CD14-positive monocyte (primary cell): ENCODE measurements at regions not wholly inside any gene's neighbourhood (a gene's known extent, or its start where the extent isn't known, plus 50 kb on each side); places are given as distances from the start of the nearest gene placed in this dataset.

ENCODE experiments used
- DNase-seq, 3 donors: peaks; one replicate each; pipeline ENCODE4 v3.0.0-alpha.2; 2011 to 2022
- H2AFZ ChIP-seq: 2 replicates; pipeline ENCODE4 v1.6.0; 2012; ENCODE audit warnings: mild to moderate bottlenecking, low read depth, low read length, inconsistent platforms; ENCODE audit not compliant: insufficient read depth, poor library complexity, severe bottlenecking
- H3K27ac ChIP-seq, 2 donors: 1 replicate in 1 of 2; 2 replicates in 1 of 2; pipeline ENCODE4 v1.5.1; 2012 to 2013; ENCODE audit warnings: low read length in 2 of 2, control low read depth in 1 of 2, inconsistent platforms in 1 of 2, low read depth in 1 of 2, mild to moderate bottlenecking in 1 of 2
- H3K27me3 ChIP-seq, 2 donors: one replicate each; pipeline versions ENCODE4 v1.6.0 to v1.6.1; 2011 to 2013; ENCODE audit warnings: low read length in 2 of 2; ENCODE audit not compliant: control insufficient read depth in 2 of 2, insufficient read depth in 2 of 2
- H3K36me3 ChIP-seq, 2 donors: replicated peaks in 1 of 2; 1 replicate in 1 of 2; 2 replicates in 1 of 2; pipeline versions ENCODE4 v1.5.1 to v1.6.1; 2012 to 2013; ENCODE audit warnings: low read length in 2 of 2, control low read depth in 1 of 2, inconsistent platforms in 1 of 2, mild to moderate bottlenecking in 1 of 2; ENCODE audit not compliant: insufficient read depth in 2 of 2, control insufficient read depth in 1 of 2
- H3K4me1 ChIP-seq, 2 donors: 1 replicate in 1 of 2; 2 replicates in 1 of 2; pipeline versions ENCODE4 v1.5.1 to v1.6.1; 2012 to 2013; ENCODE audit warnings: low read length in 2 of 2, control low read depth in 1 of 2, inconsistent platforms in 1 of 2, mild to moderate bottlenecking in 1 of 2, moderate library complexity in 1 of 2; ENCODE audit not compliant: insufficient read depth in 2 of 2, control insufficient read depth in 1 of 2
- H3K4me2 ChIP-seq: replicated peaks from 2 replicates; pipeline ENCODE3; 2012; ENCODE audit warnings: low read length, moderate library complexity, mild to moderate bottlenecking; ENCODE audit not compliant: poor library complexity, severe bottlenecking; ENCODE audit errors: extremely low read depth
- H3K4me3 ChIP-seq, 3 experiments: fragments of 200-600 bp in 1 of 3; sonication (generic) in 1 of 3; replicated peaks in 1 of 3; 1 replicate in 2 of 3; 2 replicates in 1 of 3; pipeline ENCODE4 v1.5.1; 2011 to 2013; ENCODE audit warnings: low read length in 3 of 3, mild to moderate bottlenecking in 3 of 3, control low read depth in 2 of 3, low read depth in 2 of 3, inconsistent platforms in 1 of 3, moderate library complexity in 1 of 3
- H3K79me2 ChIP-seq: 2 replicates; pipeline ENCODE4 v1.6.0; 2012; ENCODE audit warnings: mild to moderate bottlenecking, control low read depth, inconsistent platforms, low read length, moderate library complexity; ENCODE audit not compliant: insufficient read depth
- H3K9ac ChIP-seq: 2 replicates; pipeline ENCODE4 v1.6.0; 2017; ENCODE audit warnings: low read length, mild to moderate bottlenecking; ENCODE audit not compliant: insufficient read depth, poor library complexity, severe bottlenecking
- H3K9me3 ChIP-seq, 2 donors: replicated peaks in 1 of 2; 1 replicate in 1 of 2; 2 replicates in 1 of 2; pipeline versions ENCODE4 v1.5.1 to v1.6.1; 2012 to 2013; ENCODE audit warnings: low read length in 2 of 2, control low read depth in 1 of 2; ENCODE audit not compliant: control insufficient read depth in 1 of 2, insufficient read depth in 1 of 2
- H4K20me1 ChIP-seq: 2 replicates; pipeline ENCODE4 v1.6.0; 2012; ENCODE audit warnings: mild to moderate bottlenecking, low read length, control low read depth, moderate library complexity; ENCODE audit not compliant: insufficient read depth
- H3K27ac Mint-ChIP-seq, 7 donors: one replicate each; pipeline ENCODE4 v1.8.0; 2020; ENCODE audit warnings: mild to moderate bottlenecking in 7 of 7, mixed read lengths in 7 of 7, moderate library complexity in 6 of 7, inconsistent platforms in 2 of 7
- H3K27me3 Mint-ChIP-seq, 3 donors: one replicate each; pipeline ENCODE4 v1.8.0; 2021 to 2022; ENCODE audit warnings: low read depth in 3 of 3, mild to moderate bottlenecking in 3 of 3, mixed read lengths in 3 of 3, moderate library complexity in 3 of 3, inconsistent platforms in 1 of 3
- H3K36me3 Mint-ChIP-seq, 2 donors: one replicate each; pipeline ENCODE4 v1.8.0; 2020; ENCODE audit warnings: mixed read lengths in 2 of 2, inconsistent platforms in 1 of 2, mild to moderate bottlenecking in 1 of 2
- H3K4me1 Mint-ChIP-seq: one replicate; pipeline ENCODE4 v1.8.0; 2020; ENCODE audit warnings: mild to moderate bottlenecking, mixed read lengths
- H3K4me3 Mint-ChIP-seq, 2 donors: one replicate each; pipeline ENCODE4 v1.8.0; 2020; ENCODE audit warnings: mild to moderate bottlenecking in 2 of 2, mixed read lengths in 2 of 2, moderate library complexity in 1 of 2
- H3K9me3 Mint-ChIP-seq, 7 donors: one replicate each; pipeline ENCODE4 v1.8.0; 2020 to 2022; ENCODE audit warnings: mixed read lengths in 7 of 7, mild to moderate bottlenecking in 6 of 7, moderate library complexity in 6 of 7, inconsistent platforms in 2 of 7
- CTCF ChIP-seq: fragments of 200-600 bp; IDR thresholded peaks from one replicate; pipeline ENCODE4 v1.8.0; 2022; ENCODE audit warnings: antibody characterized with exemption, mild to moderate bottlenecking
- WGBS: methylation state at CpG from one replicate; pipeline ENCODE4 v1.1.5; 2013; ENCODE audit warnings: missing lambda C conversion rate; ENCODE audit not compliant: insufficient coverage; 5-methylcytosine and 5-hydroxymethylcytosine counted together
- intact Hi-C, 2 donors: fragments of 100-400 bp; cut with micrococcal nuclease; formaldehyde crosslinking; loops; one replicate each; pipeline versions ENCODE4 v1.15.0 to v1.15.1; 2023

GRCh38 chr5:160492565-160492964 lies 70.9 kb downstream of the PTTG1 start:
- Histone ChIP-seq H3K9me3 (no peaks in the 10 kb centered on the region), H3K27ac (no peak overlapping the region), H3K9ac (no peak overlapping the region), H3K4me1 (peaks cover 6 to 9% of the 10 kb centered on the region in 2 donors), H4K20me1 (no peaks in the 10 kb centered on the region), H3K4me2 (no peak overlapping the region), H2AFZ (no peak overlapping the region), H3K27me3 (no peaks in the 10 kb centered on the region), H3K36me3 (no peaks in the 10 kb centered on the region), H3K4me3 (no peak overlapping the region), H3K79me2 (no peaks in the 10 kb centered on the region)
- H3K36me3 Mint-ChIP-seq: no peaks in the 10 kb centered on the region
- intact Hi-C loops: no loop called here
- peaks cover 4% of the 10 kb centered on the region for H3K4me1 Mint-ChIP-seq
- H3K4me3 Mint-ChIP-seq: no peak overlapping the region
- no CpG with 5 or more reads among the region's 1 CpG for WGBS
- TF ChIP-seq CTCF: no peak
- H3K9me3 Mint-ChIP-seq: peaks cover 0 to 2% (median 0%) of the 10 kb centered on the region in 7 donors
- DNase-seq: no peak
- H3K27me3 Mint-ChIP-seq: no peaks in the 10 kb centered on the region
- no peak overlapping the region for H3K27ac Mint-ChIP-seq

GRCh38 chr5:160493806-160494338 lies 72.2 kb downstream of the PTTG1 start:
- Histone ChIP-seq H3K27me3 (no peaks in the 10 kb centered on the region), H3K4me3 (no peak overlapping the region), H2AFZ (no peak overlapping the region), H3K9me3 (no peaks in the 10 kb centered on the region), H3K36me3 (no peaks in the 10 kb centered on the region), H3K4me1 (peaks cover 4 to 5% of the 10 kb centered on the region in 2 donors), H3K27ac (no peak overlapping the region), H3K9ac (no peak overlapping the region), H3K79me2 (no peaks in the 10 kb centered on the region), H4K20me1 (no peaks in the 10 kb centered on the region), H3K4me2 (no peak overlapping the region)
- H3K27me3 Mint-ChIP-seq: no peaks in the 10 kb centered on the region
- TF ChIP-seq CTCF: no peak
- no CpG with 5 or more reads among the region's 2 CpGs for WGBS
- peaks cover 3% of the 10 kb centered on the region for H3K4me1 Mint-ChIP-seq
- H3K4me3 Mint-ChIP-seq: no peak overlapping the region
- no peak overlapping the region for H3K27ac Mint-ChIP-seq
- H3K9me3 Mint-ChIP-seq: peaks cover 0 to 2% (median 0%) of the 10 kb centered on the region in 7 donors
- no peaks in the 10 kb centered on the region for H3K36me3 Mint-ChIP-seq
- DNase-seq: no peak
- intact Hi-C loops: no loop called here
